ENCODE measurements at regions not wholly inside any gene's neighbourhood (a gene's known extent, or its start where the extent isn't known, plus 50 kb on each side); places are given as distances from the start of the nearest gene placed in this dataset.

GRCh38 chr6:8855411-8855810 is 420.1 kb upstream of the SLC35B3 start:
- intact Hi-C loops (cut with micrococcal nuclease) = no loop called here
- no TSS peak for BruUV-seq (replicated peaks)
- no peaks in the 10 kb centered on the region for H3K27me3 ChIP-seq (ENCODE audit: insufficient read depth, low read length)
- ChIA-PET RAD21 (ENCODE audit: low non-redundant PET in 1 of 2, low total read pairs in 2 of 2, uncharacterized antibody in 2 of 2, unreplicated experiment in 2 of 2) (no interaction called here), CTCF (no interaction called here), POLR2A (no interaction called here)
- H3K4me2 ChIP-seq (ENCODE audit: low read length) = no peak overlapping the region
- H3K4me3 ChIP-seq (replicated peaks in 1 of 2; ENCODE audit: low read depth in 1 of 2, low read length in 2 of 2) = no peak overlapping the region
- no peak overlapping the region for H3K27ac ChIP-seq (ENCODE audit: low read depth, low read length)
- no peak for DNase-seq (ENCODE audit: low read depth, low spot score)
- no peaks in the 10 kb centered on the region for H4K20me1 ChIP-seq (ENCODE audit: insufficient read depth)
- no peak overlapping the region for H3K9ac ChIP-seq (ENCODE audit: low read length)
- no peak for TF ChIP-seq POLR2A (IDR thresholded peaks at IDR 0.05; ENCODE audit: borderline replicate concordance, extremely low read depth, insufficient read depth, insufficient read length)
- TF ChIP-seq SIN3A (IDR thresholded peaks at IDR 0.05; ENCODE audit: low read depth) = no peak
- no peak for TF ChIP-seq EGR1 (IDR thresholded peaks at IDR 0.05; ENCODE audit: low read depth)
- TF ChIP-seq, protein P1, sequence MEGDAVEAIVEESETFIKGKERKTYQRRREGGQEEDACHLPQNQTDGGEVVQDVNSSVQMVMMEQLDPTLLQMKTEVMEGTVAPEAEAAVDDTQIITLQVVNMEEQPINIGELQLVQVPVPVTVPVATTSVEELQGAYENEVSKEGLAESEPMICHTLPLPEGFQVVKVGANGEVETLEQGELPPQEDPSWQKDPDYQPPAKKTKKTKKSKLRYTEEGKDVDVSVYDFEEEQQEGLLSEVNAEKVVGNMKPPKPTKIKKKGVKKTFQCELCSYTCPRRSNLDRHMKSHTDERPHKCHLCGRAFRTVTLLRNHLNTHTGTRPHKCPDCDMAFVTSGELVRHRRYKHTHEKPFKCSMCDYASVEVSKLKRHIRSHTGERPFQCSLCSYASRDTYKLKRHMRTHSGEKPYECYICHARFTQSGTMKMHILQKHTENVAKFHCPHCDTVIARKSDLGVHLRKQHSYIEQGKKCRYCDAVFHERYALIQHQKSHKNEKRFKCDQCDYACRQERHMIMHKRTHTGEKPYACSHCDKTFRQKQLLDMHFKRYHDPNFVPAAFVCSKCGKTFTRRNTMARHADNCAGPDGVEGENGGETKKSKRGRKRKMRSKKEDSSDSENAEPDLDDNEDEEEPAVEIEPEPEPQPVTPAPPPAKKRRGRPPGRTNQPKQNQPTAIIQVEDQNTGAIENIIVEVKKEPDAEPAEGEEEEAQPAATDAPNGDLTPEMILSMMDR (IDR thresholded peaks at IDR 0.05 in 2 of 3, conservative IDR thresholded peaks at IDR 0.05 in 1 of 3; ENCODE audit: borderline replicate concordance in 1 of 3, insufficient read depth in 1 of 3, low read depth in 2 of 3, low read length in 2 of 3) = no peak
- TF ChIP-seq, protein P2, sequence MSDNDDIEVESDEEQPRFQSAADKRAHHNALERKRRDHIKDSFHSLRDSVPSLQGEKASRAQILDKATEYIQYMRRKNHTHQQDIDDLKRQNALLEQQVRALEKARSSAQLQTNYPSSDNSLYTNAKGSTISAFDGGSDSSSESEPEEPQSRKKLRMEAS (IDR thresholded peaks at IDR 0.05) = no peak
- TF ChIP-seq YY1 (IDR thresholded peaks at IDR 0.05; ENCODE audit: extremely low read depth, insufficient replicate concordance, low read depth, low read length) = no peak
- TF ChIP-seq EZH2phosphoT487 (IDR thresholded peaks at IDR 0.05; ENCODE audit: borderline replicate concordance) = no peak
- TF ChIP-seq CEBPB (IDR thresholded peaks at IDR 0.05; ENCODE audit: low read depth) = no peak
- TF ChIP-seq ZFX (IDR thresholded peaks at IDR 0.05) = no peak
- TF ChIP-seq ELF1 (IDR thresholded peaks at IDR 0.05; ENCODE audit: borderline replicate concordance, low read depth) = no peak
- no peak for TF ChIP-seq ZNF274 (IDR thresholded peaks at IDR 0.05; ENCODE audit: low read depth, low read length)
- TF ChIP-seq REST (IDR thresholded peaks at IDR 0.05; ENCODE audit: low read depth) = no peak
- TF ChIP-seq RAD21 (IDR thresholded peaks at IDR 0.05; ENCODE audit: low read depth) = no peak
- H2AFZ ChIP-seq (ENCODE audit: low read depth, low read length, poor library complexity, severe bottlenecking) = no peak overlapping the region
- no peaks in the 10 kb centered on the region for H3K9me2 ChIP-seq (ENCODE audit: insufficient read depth)
- no peak for ATAC-seq
- no peaks in the 10 kb centered on the region for H3K36me3 ChIP-seq (ENCODE audit: control insufficient read depth in 1 of 2, insufficient read depth in 2 of 2, low read length in 2 of 2)
- no peaks in the 10 kb centered on the region for H3K79me2 ChIP-seq (ENCODE audit: insufficient read depth, low read length)
- no peaks in the 10 kb centered on the region for H3K9me3 ChIP-seq (ENCODE audit: control insufficient read depth in 1 of 2, insufficient read depth in 1 of 2, low read depth in 1 of 2, low read length in 2 of 2)
- H3K4me1 ChIP-seq (ENCODE audit: control insufficient read depth in 1 of 2, insufficient read depth in 2 of 2, low read length in 2 of 2) = no peaks in the 10 kb centered on the region
